ENCODE measurements at regions not wholly inside any gene's neighbourhood (a gene's known extent, or its start where the extent isn't known, plus 50 kb on each side); places are given as distances from the start of the nearest gene placed in this dataset.
"Not testable (repeated sequence)": the region's sequence is repeated elsewhere in the genome, so short reads cannot be mapped to it uniquely, and the experiment has no call there.

GRCh38 chr5:4584982-4585381, 555.1 kb upstream of the ADAMTS16 start:
- peak; percentile 71 to 90 for DNase-seq (ENCODE audit: low spot score in 2 of 2)
- TF ChIP-seq CTCF (IDR thresholded peaks at IDR 0.05) (no peak), POLR2A (IDR thresholded peaks at IDR 0.05) (no peak)
- 32 to 36% methylated on average over 7 to 8 of the region's 8 CpGs for WGBS, 2 donors
- intact Hi-C loops (cut with DNase I; ENCODE audit: low total_unique reads), result no loop called here
- H3K4me3 ChIP-seq (ENCODE audit: low read depth, poor library complexity, severe bottlenecking), result no peak overlapping the region

- intact Hi-C loops (cut with DNase I; ENCODE audit: low total_unique reads), result no loop called here
- TF ChIP-seq CTCF (IDR thresholded peaks at IDR 0.05) (no peak), POLR2A (IDR thresholded peaks at IDR 0.05) (no peak)
- H3K4me3 ChIP-seq (ENCODE audit: low read depth, poor library complexity, severe bottlenecking), result no peak overlapping the region
Measured at GRCh38 chr5:4613440-4613839, 526.7 kb upstream of the ADAMTS16 start.

GRCh38 chr5:4614088-4614487, 526.0 kb upstream of the ADAMTS16 start:
- DNase-seq (ENCODE audit: low spot score in 2 of 2), result no peak
- TF ChIP-seq CTCF (IDR thresholded peaks at IDR 0.05) (no peak), POLR2A (IDR thresholded peaks at IDR 0.05) (no peak)
- 35 to 47% methylated on average over 6 of the region's 6 CpGs for WGBS, 2 donors
- no peak overlapping the region for H3K4me3 ChIP-seq (ENCODE audit: low read depth, poor library complexity, severe bottlenecking)
- intact Hi-C loops (cut with DNase I; ENCODE audit: low total_unique reads), result no loop called here

More at GRCh38 chr5:4613440-4613839, 526.7 kb upstream of the ADAMTS16 start:
- WGBS, 2 donors, result 85 to 86% methylated on average over 6 of the region's 6 CpGs
- DNase-seq (ENCODE audit: low spot score in 2 of 2), result no peak

GRCh38 chr5:4615369-4615768, 524.8 kb upstream of the ADAMTS16 start:
- intact Hi-C loops (cut with DNase I; ENCODE audit: low total_unique reads); H3K4me3 ChIP-seq (ENCODE audit: low read depth, poor library complexity, severe bottlenecking); DNase-seq (ENCODE audit: low spot score in 2 of 2): not testable (repeated sequence)
- WGBS, 2 donors, result 96% methylated on average over 26 of the region's 26 CpGs

GRCh38 chr5:4625206-4625896, 514.8 kb upstream of the ADAMTS16 start:
- WGBS, 2 donors, result 84% methylated on average over 5 of the region's 5 CpGs
- H3K4me3 ChIP-seq (ENCODE audit: low read depth, poor library complexity, severe bottlenecking), result no peak overlapping the region
- TF ChIP-seq CTCF (IDR thresholded peaks at IDR 0.05), result no peak
- TF ChIP-seq POLR2A (IDR thresholded peaks at IDR 0.05), result no peak
- intact Hi-C loops (cut with DNase I; ENCODE audit: low total_unique reads), result no loop called here
- no peak for DNase-seq (ENCODE audit: low spot score in 2 of 2)

GRCh38 chr5:4627131-4627530, 513.0 kb upstream of the ADAMTS16 start:
- H3K4me3 ChIP-seq (ENCODE audit: low read depth, poor library complexity, severe bottlenecking), result no peak overlapping the region
- TF ChIP-seq CTCF (IDR thresholded peaks at IDR 0.05) (no peak), POLR2A (IDR thresholded peaks at IDR 0.05) (no peak)
- intact Hi-C loops (cut with DNase I; ENCODE audit: low total_unique reads), result no loop called here
- no peak for DNase-seq (ENCODE audit: low spot score in 2 of 2)
- WGBS, 2 donors, result 67 to 75% methylated on average over 3 of the region's 3 CpGs
